GM18517 (cell line): ENCODE measurements at regions not wholly inside any gene's neighbourhood (a gene's known extent, or its start where the extent isn't known, plus 50 kb on each side); places are given as distances from the start of the nearest gene placed in this dataset.
"Not testable (repeated sequence)": the region's sequence is repeated elsewhere in the genome, so short reads cannot be mapped to it uniquely, and the experiment has no call there.

Source experiments
- ATAC-seq: cut with Tn5 transposase; IDR thresholded peaks from one replicate; pipeline ENCODE4 v1.9.1; 2021; ENCODE audit warnings: mild to moderate bottlenecking, moderate library complexity; ENCODE audit not compliant: unreplicated experiment

GRCh38 chr14:43014338-43014737 is 1407.7 kb downstream of the LRFN5 start:
- no peak for ATAC-seq

GRCh38 chr14:43012817-43013216 is 1406.1 kb downstream of the LRFN5 start:
- no peak for ATAC-seq

GRCh38 chr14:43005807-43006206 is 1399.1 kb downstream of the LRFN5 start:
- no peak for ATAC-seq

- ATAC-seq = no peak
Observed at GRCh38 chr14:43003845-43004244, 1397.2 kb downstream of the LRFN5 start.

- ATAC-seq = no peak
Observed at GRCh38 chr14:43001731-43002130, 1395.1 kb downstream of the LRFN5 start.

GRCh38 chr14:42994051-42994736 is 1387.5 kb downstream of the LRFN5 start:
- no peak for ATAC-seq

GRCh38 chr14:42992930-42993329 is 1386.3 kb downstream of the LRFN5 start:
- no peak for ATAC-seq

- no peak for ATAC-seq
Observed at GRCh38 chr14:42980419-42980818, 1373.7 kb downstream of the LRFN5 start.

- ATAC-seq = not testable (repeated sequence)
Observed at GRCh38 chr14:42973171-42973570, 1366.5 kb downstream of the LRFN5 start.

- ATAC-seq = no peak
Observed at GRCh38 chr14:42965512-42965911, 1358.8 kb downstream of the LRFN5 start.

GRCh38 chr14:42961509-42961908 is 1354.8 kb downstream of the LRFN5 start:
- ATAC-seq = no peak

- no peak for ATAC-seq
Observed at GRCh38 chr14:42950363-42950762, 1343.7 kb downstream of the LRFN5 start.

GRCh38 chr14:42947991-42948390 is 1341.3 kb downstream of the LRFN5 start:
- no peak for ATAC-seq

GRCh38 chr14:42944284-42944683 is 1337.6 kb downstream of the LRFN5 start:
- ATAC-seq = no peak

GRCh38 chr14:42931308-42931707 is 1324.6 kb downstream of the LRFN5 start:
- ATAC-seq = no peak

- no peak for ATAC-seq
Observed at GRCh38 chr14:42929806-42930480, 1323.3 kb downstream of the LRFN5 start.

GRCh38 chr14:42927313-42927712 is 1320.6 kb downstream of the LRFN5 start:
- ATAC-seq = no peak

- ATAC-seq = no peak
Observed at GRCh38 chr14:42921901-42922300, 1315.2 kb downstream of the LRFN5 start.

- ATAC-seq = no peak
Observed at GRCh38 chr14:42918615-42919014, 1311.9 kb downstream of the LRFN5 start.

GRCh38 chr14:42911642-42912041 is 1305.0 kb downstream of the LRFN5 start:
- ATAC-seq = no peak

- no peak for ATAC-seq
Observed at GRCh38 chr14:42909659-42910058, 1303.0 kb downstream of the LRFN5 start.

GRCh38 chr14:42893183-42893582 is 1286.5 kb downstream of the LRFN5 start:
- no peak for ATAC-seq

GRCh38 chr14:42884100-42884499 is 1277.4 kb downstream of the LRFN5 start:
- ATAC-seq = no peak
